GM12878 (cell line): ENCODE measurements at regions not wholly inside any gene's neighbourhood (a gene's known extent, or its start where the extent isn't known, plus 50 kb on each side); places are given as distances from the start of the nearest gene placed in this dataset.

ENCODE experiments used
- ATAC-seq: fragments of 200-7000 bp; cut with Tn5 transposase; 3 replicates; pipeline ENCODE4 v1.9.1; 2020; ENCODE audit warnings: mild to moderate bottlenecking, moderate library complexity
- BruUV-seq: library from RNA; stranded (reverse); fragments of 400-500 nt; replicated peaks from 2 replicates; lab custom pipeline; 2021; lab: Mats Ljungman, UMichigan
- CTCF ChIA-PET: fragments of 300-600 bp; sonication (Branson Sonifier 250); formaldehyde crosslinking; extraction: SDS; loops from one replicate; lab custom pipeline; 2021; ENCODE audit warnings: inconsistent platforms; lab: Yijun Ruan, JAX
- POLR2A ChIA-PET: fragments of 350-600 bp; formaldehyde crosslinking; extraction: SDS; loops from one replicate; lab custom pipeline; 2021; ENCODE audit warnings: inconsistent platforms; lab: Charles Lee
- RAD21 ChIA-PET: fragments of 300-600 bp; sonication (Branson Sonifier 250); formaldehyde crosslinking; loops from one replicate; lab custom pipeline; 2023; ENCODE audit warnings: antibody characterized with exemption; ENCODE audit not compliant: unreplicated experiment; lab: Charles Lee
- SMC1A ChIA-PET: fragments of 300-600 bp; sonication (Branson Sonifier 250); formaldehyde crosslinking; loops from one replicate; lab custom pipeline; 2023; ENCODE audit not compliant: unreplicated experiment, uncharacterized antibody; lab: Charles Lee
- DNase-seq: peaks from one replicate; pipeline ENCODE4 v3.0.0-alpha.2; 2011; ENCODE audit warnings: low read depth, low spot score
- FAIRE-seq: peaks from 3 replicates; lab custom pipeline; 2011; peaks lifted over from hg19 to GRCh38; lab: Jason Lieb, UNC
- H2AFZ ChIP-seq: 2 replicates; pipeline ENCODE4 v1.6.0; 2011; ENCODE audit warnings: low read depth, low read length, control low read depth; ENCODE audit not compliant: control insufficient read depth
- H3K27ac ChIP-seq: 2 replicates; pipeline ENCODE4 v1.5.1; 2011; ENCODE audit warnings: control low read depth; ENCODE audit not compliant: control insufficient read depth, insufficient read depth
- H3K27me3 ChIP-seq, 2 experiments: replicated peaks in 1 of 2; 2 replicates each; pipeline versions ENCODE4 v1.6.0 to v1.6.1; 2011; ENCODE audit warnings: low read length in 1 of 2; ENCODE audit not compliant: control insufficient read depth in 2 of 2, insufficient read depth in 2 of 2
- H3K36me3 ChIP-seq, 2 experiments: 2 replicates each; pipeline ENCODE4 v1.5.1; 2011; ENCODE audit warnings: low read length in 1 of 2; ENCODE audit not compliant: control insufficient read depth in 2 of 2, insufficient read depth in 2 of 2
- H3K4me1 ChIP-seq: 2 replicates; pipeline ENCODE4 v1.6.1; 2011; ENCODE audit warnings: mild to moderate bottlenecking, low read length, moderate library complexity, mixed read lengths; ENCODE audit not compliant: control insufficient read depth, insufficient read depth
- H3K4me2 ChIP-seq: 2 replicates; pipeline ENCODE4 v1.6.0; 2011; ENCODE audit warnings: control low read depth; ENCODE audit not compliant: control insufficient read depth, insufficient read depth
- H3K4me3 ChIP-seq: fragments of 200-600 bp; sonication (generic); 2 replicates; pipeline ENCODE4 v1.5.1; 2016
- H3K79me2 ChIP-seq: 2 replicates; pipeline ENCODE4 v1.6.0; 2011; ENCODE audit warnings: low read length; ENCODE audit not compliant: control insufficient read depth, insufficient read depth
- H3K9ac ChIP-seq: 2 replicates; pipeline ENCODE4 v1.8.0; 2011; ENCODE audit warnings: low read length, control low read depth, mixed read lengths; ENCODE audit not compliant: control insufficient read depth, insufficient read depth
- H3K9me3 ChIP-seq: replicated peaks from 3 replicates; pipeline ENCODE4 v1.5.1; 2011; ENCODE audit warnings: mild to moderate bottlenecking, low read length; ENCODE audit not compliant: control insufficient read depth, insufficient read depth
- H4K20me1 ChIP-seq: 2 replicates; pipeline ENCODE4 v1.6.0; 2011; ENCODE audit not compliant: control insufficient read depth, insufficient read depth
- BACH1 ChIP-seq: fragments of 450-650 bp; IDR thresholded peaks from 2 replicates; pipeline ENCODE4 v1.6.1; 2017; ENCODE audit warnings: mild to moderate bottlenecking, borderline replicate concordance
- CUX1 ChIP-seq: IDR thresholded peaks from 2 replicates; pipeline ENCODE4 v1.6.1; 2012; ENCODE audit warnings: improper control_type of control experiment, low read depth, low read length; ENCODE audit not compliant: insufficient replicate concordance
- E2F4 ChIP-seq: IDR thresholded peaks from 2 replicates; pipeline ENCODE4 v1.6.1; 2012; ENCODE audit warnings: low read depth, low read length, improper control_type of control experiment
- ESRRA ChIP-seq: IDR thresholded peaks from 2 replicates; pipeline ENCODE4 v1.6.1; 2012; ENCODE audit warnings: mild to moderate bottlenecking, low read length, improper control_type of control experiment
- KAT2A ChIP-seq: conservative IDR thresholded peaks from 2 replicates; pipeline ENCODE4 v1.6.1; 2011; ENCODE audit warnings: low read depth, low read length; ENCODE audit not compliant: control insufficient read depth
- MEF2B ChIP-seq: fragments of 450-650 bp; IDR thresholded peaks from 2 replicates; pipeline ENCODE4 v1.6.1; 2018; ENCODE audit warnings: mild to moderate bottlenecking, moderate library complexity; ENCODE audit not compliant: partially characterized antibody, poor library complexity, severe bottlenecking
- MTA2 ChIP-seq: fragments of 450-650 bp; IDR thresholded peaks from 2 replicates; pipeline ENCODE4 v1.6.1; 2016; ENCODE audit warnings: low read depth, mild to moderate bottlenecking, moderate library complexity
- NKRF ChIP-seq: fragments of 450-650 bp; conservative IDR thresholded peaks from 2 replicates; pipeline ENCODE4 v1.6.1; 2017; ENCODE audit warnings: mild to moderate bottlenecking, moderate library complexity
- PAX8 ChIP-seq: fragments of 450-650 bp; IDR thresholded peaks from 2 replicates; pipeline ENCODE4 v1.6.1; 2017; ENCODE audit warnings: mild to moderate bottlenecking, moderate library complexity
- SPI1 ChIP-seq: IDR thresholded peaks from 2 replicates; pipeline ENCODE4 v1.6.1; 2011; ENCODE audit warnings: low read depth, mild to moderate bottlenecking, low read length, moderate library complexity, borderline replicate concordance; ENCODE audit not compliant: insufficient read depth
- SREBF2 ChIP-seq: IDR thresholded peaks from 2 replicates; pipeline ENCODE4 v1.6.1; 2012; ENCODE audit warnings: mild to moderate bottlenecking, low read length
- SUPT20H ChIP-seq: IDR thresholded peaks from 2 replicates; pipeline ENCODE4 v1.6.1; 2011; ENCODE audit warnings: low read depth, mild to moderate bottlenecking, low read length, moderate library complexity, borderline replicate concordance; ENCODE audit not compliant: control insufficient read depth
- SUZ12 ChIP-seq: fragments of 200-600 bp; sonication (generic); IDR thresholded peaks from one replicate; pipeline ENCODE4 v1.6.1; 2018; ENCODE audit warnings: antibody characterized with exemption, mild to moderate bottlenecking; ENCODE audit not compliant: unreplicated experiment
- WGBS: methylation state at CpG from one replicate; pipeline ENCODE4 v1.1.6; 2016; ENCODE audit warnings: low lambda C conversion rate; ENCODE audit not compliant: insufficient replicate concordance, insufficient coverage; ENCODE audit errors: missing lambda C conversion rate; 5-methylcytosine and 5-hydroxymethylcytosine counted together
- in situ Hi-C: fragments of 300-500 bp; cut with MboI; formaldehyde crosslinking; loops from 9 replicates; pipeline ENCODE4 v1.14.3; 2018; ENCODE audit warnings: mixed read lengths
- intact Hi-C: fragments of 100-400 bp; cut with micrococcal nuclease; formaldehyde crosslinking; loops from one replicate; pipeline ENCODE4 v1.14.2; 2022; ENCODE audit not compliant: unreplicated experiment

GRCh38 chr12:19897900-19898408 lies 458.7 kb downstream of the AEBP2 start:
- H3K79me2 ChIP-seq, result no peaks in the 10 kb centered on the region
- FAIRE-seq (no peak), ATAC-seq (no peak), DNase-seq (no peak)
- CTCF ChIA-PET, result interaction anchor here (0.6 to 1.6 kb wide), 2 partner anchors 17 to 44 kb away, joined by 3 to 7 read pairs; no protein-coding TSS in a partner anchor
- H3K4me1 ChIP-seq, result no peaks in the 10 kb centered on the region
- H3K36me3 ChIP-seq, result no peaks in the 10 kb centered on the region
- SMC1A ChIA-PET, result interaction anchor here (1.0 to 2.7 kb wide), 6 partner anchors 11 to 243 kb away, joined by 3 to 16 read pairs (median 6); no protein-coding TSS in a partner anchor
- no peak overlapping the region for H2AFZ ChIP-seq
- no peaks in the 10 kb centered on the region for H3K27me3 ChIP-seq
- WGBS, result 21% methylated on average over 2 of the region's 2 CpGs
- no peak overlapping the region for H3K4me3 ChIP-seq
- no peaks in the 10 kb centered on the region for H3K9me3 ChIP-seq
- no peak overlapping the region for H3K9ac ChIP-seq
- no peak overlapping the region for H3K27ac ChIP-seq
- intact Hi-C loops, result loop anchor here (10.0 kb wide), 1 partner anchor 423 kb away; no protein-coding TSS in a partner anchor
- RAD21 ChIA-PET, result interaction anchor here (0.9 to 2.2 kb wide), 4 partner anchors 10 to 323 kb away, joined by 3 to 14 read pairs (median 6); no protein-coding TSS in a partner anchor
- H3K4me2 ChIP-seq, result no peak overlapping the region
- POLR2A ChIA-PET, result no interaction called here
- in situ Hi-C loops, result no loop called here
- no TSS peak for BruUV-seq
- no peaks in the 10 kb centered on the region for H4K20me1 ChIP-seq
- TF ChIP-seq ESRRA (no peak), NKRF (no peak), MEF2B (no peak), BACH1 (no peak), SPI1 (no peak), KAT2A (no peak), SUZ12 (no peak), CUX1 (no peak), E2F4 (no peak), MTA2 (no peak), SREBF2 (no peak), PAX8 (no peak), SUPT20H (no peak)
